CD1c-positive myeloid dendritic cell (primary cell): ENCODE measurements at regions not wholly inside any gene's neighbourhood (a gene's known extent, or its start where the extent isn't known, plus 50 kb on each side); places are given as distances from the start of the nearest gene placed in this dataset.

ENCODE experiments used
- DNase-seq: peaks from one replicate; pipeline ENCODE4 v3.0.0-alpha.2; 2016; ENCODE audit errors: extremely low spot score

- DNase-seq: no peak
These were observed 139.0 kb upstream of the PRDM9 start for GRCh38 chr5:23368393-23368792.

GRCh38 chr5:23367874-23368273, 139.5 kb upstream of the PRDM9 start:
- no peak for DNase-seq

- DNase-seq: no peak
These were observed 154.1 kb upstream of the PRDM9 start for GRCh38 chr5:23353286-23353685.

GRCh38 chr5:23352446-23352845, 155.0 kb upstream of the PRDM9 start:
- no peak for DNase-seq

GRCh38 chr5:23343121-23343520, 164.3 kb upstream of the PRDM9 start:
- DNase-seq: no peak

- no peak for DNase-seq
These were observed 174.7 kb upstream of the PRDM9 start for GRCh38 chr5:23332650-23333251.

GRCh38 chr5:23330726-23331125, 176.7 kb upstream of the PRDM9 start:
- DNase-seq: no peak

- no peak for DNase-seq
These were observed 187.5 kb upstream of the PRDM9 start for GRCh38 chr5:23319901-23320300.

- no peak for DNase-seq
These were observed 188.4 kb upstream of the PRDM9 start for GRCh38 chr5:23318960-23319359.

- no peak for DNase-seq
These were observed 189.2 kb upstream of the PRDM9 start for GRCh38 chr5:23318166-23318565.

- DNase-seq: no peak
These were observed 191.3 kb upstream of the PRDM9 start for GRCh38 chr5:23316060-23316591.

- no peak for DNase-seq
These were observed 192.6 kb upstream of the PRDM9 start for GRCh38 chr5:23314827-23315226.

GRCh38 chr5:23305055-23305454, 202.4 kb upstream of the PRDM9 start:
- DNase-seq: no peak

GRCh38 chr5:23303836-23304235, 203.6 kb upstream of the PRDM9 start:
- DNase-seq: no peak

GRCh38 chr5:23303435-23303834, 204.0 kb upstream of the PRDM9 start:
- DNase-seq: no peak

- no peak for DNase-seq
These were observed 205.0 kb upstream of the PRDM9 start for GRCh38 chr5:23302438-23302837.

GRCh38 chr5:23289162-23289561, 218.2 kb upstream of the PRDM9 start:
- no peak for DNase-seq

GRCh38 chr5:23284656-23285055, 222.8 kb upstream of the PRDM9 start:
- DNase-seq: no peak

GRCh38 chr5:23274171-23274570, 233.2 kb upstream of the PRDM9 start:
- DNase-seq: no peak

GRCh38 chr5:23269981-23270380, 237.4 kb upstream of the PRDM9 start:
- no peak for DNase-seq

GRCh38 chr5:23268136-23268535, 239.3 kb upstream of the PRDM9 start:
- DNase-seq: no peak

GRCh38 chr5:23260621-23261020, 246.8 kb upstream of the PRDM9 start:
- no peak for DNase-seq

- DNase-seq: no peak
These were observed 249.8 kb upstream of the PRDM9 start for GRCh38 chr5:23257656-23258055.

- DNase-seq: no peak
These were observed 253.7 kb upstream of the PRDM9 start for GRCh38 chr5:23253621-23254198.
